GM21367 (cell line): ENCODE measurements at regions not wholly inside any gene's neighbourhood (a gene's known extent, or its start where the extent isn't known, plus 50 kb on each side); places are given as distances from the start of the nearest gene placed in this dataset.

Experiments used
- ATAC-seq: cut with Tn5 transposase; IDR thresholded peaks from one replicate; pipeline ENCODE4 v1.9.1; 2021; ENCODE audit not compliant: unreplicated experiment

- ATAC-seq = no peak
Observed at GRCh38 chr3:10555263-10555662, 49.9 kb upstream of the ATP2B2 start.

GRCh38 chr3:10556312-10556711 lies 50.9 kb upstream of the ATP2B2 start:
- no peak for ATAC-seq

- no peak for ATAC-seq
Observed at GRCh38 chr3:10557250-10557649, 51.9 kb upstream of the ATP2B2 start.

- no peak for ATAC-seq
Observed at GRCh38 chr3:10557781-10558373, 52.5 kb upstream of the ATP2B2 start.

DNA sequence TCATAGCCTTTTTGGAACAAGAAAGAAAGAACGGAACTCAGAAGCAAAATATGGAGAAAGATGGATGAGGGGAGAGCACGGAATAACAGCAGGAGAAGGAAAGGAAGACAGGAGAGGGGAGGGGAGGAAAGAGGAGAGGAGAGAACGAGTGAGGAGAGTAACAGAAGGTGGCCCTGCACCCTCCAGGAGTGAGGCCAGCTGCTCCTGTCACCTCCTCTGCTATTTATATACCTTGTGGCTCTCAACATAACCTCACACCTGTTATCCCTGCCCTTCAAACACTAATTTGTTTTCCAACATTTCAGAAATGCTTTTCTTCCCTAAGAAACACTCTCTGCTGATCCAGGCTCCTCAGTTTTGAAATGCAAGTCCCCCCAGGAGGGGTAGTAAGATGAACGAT lies 53.4 kb upstream of the ATP2B2 start:
- no peak for ATAC-seq

DNA sequence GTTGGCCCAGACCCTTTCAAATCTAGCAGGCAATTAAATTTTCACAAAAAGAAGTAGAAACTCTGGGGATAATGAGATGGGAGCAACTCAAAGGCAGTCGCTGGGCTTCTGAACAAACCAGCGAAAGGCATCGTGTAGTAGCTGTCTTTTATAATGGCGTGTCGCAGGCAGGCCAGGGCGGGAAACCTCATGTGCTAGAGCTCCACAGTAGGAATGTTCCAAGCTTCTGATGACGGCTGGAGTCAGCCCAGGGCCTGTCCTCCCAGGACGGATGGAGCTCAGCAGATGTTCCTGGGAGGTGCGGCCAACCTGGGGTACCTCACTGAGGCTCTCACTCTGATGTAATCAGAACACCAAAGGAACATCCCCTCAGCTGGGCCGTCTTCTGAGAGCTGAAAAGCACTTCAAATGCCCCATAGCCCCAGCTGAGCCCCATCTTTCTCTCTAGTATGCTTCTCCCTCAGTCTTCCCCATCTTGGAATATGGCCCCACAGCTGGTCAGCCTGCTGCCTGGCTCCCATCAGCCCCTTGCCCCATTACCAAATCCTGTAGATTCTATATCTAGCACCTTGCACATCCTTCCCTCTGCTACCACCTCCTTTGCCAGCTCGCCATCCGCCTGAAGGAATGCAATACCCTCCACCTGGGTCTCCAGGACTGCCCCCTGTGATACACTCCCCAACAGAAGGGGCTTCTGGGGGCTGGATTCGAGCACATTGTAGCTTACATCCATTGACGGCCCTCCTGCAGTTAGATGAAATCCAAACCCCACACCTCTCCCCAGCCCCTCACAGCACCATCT lies 54.9 kb upstream of the ATP2B2 start:
- ATAC-seq = no peak

- no peak for ATAC-seq
Observed at GRCh38 chr3:10561162-10561945, 56.0 kb upstream of the ATP2B2 start.

DNA sequence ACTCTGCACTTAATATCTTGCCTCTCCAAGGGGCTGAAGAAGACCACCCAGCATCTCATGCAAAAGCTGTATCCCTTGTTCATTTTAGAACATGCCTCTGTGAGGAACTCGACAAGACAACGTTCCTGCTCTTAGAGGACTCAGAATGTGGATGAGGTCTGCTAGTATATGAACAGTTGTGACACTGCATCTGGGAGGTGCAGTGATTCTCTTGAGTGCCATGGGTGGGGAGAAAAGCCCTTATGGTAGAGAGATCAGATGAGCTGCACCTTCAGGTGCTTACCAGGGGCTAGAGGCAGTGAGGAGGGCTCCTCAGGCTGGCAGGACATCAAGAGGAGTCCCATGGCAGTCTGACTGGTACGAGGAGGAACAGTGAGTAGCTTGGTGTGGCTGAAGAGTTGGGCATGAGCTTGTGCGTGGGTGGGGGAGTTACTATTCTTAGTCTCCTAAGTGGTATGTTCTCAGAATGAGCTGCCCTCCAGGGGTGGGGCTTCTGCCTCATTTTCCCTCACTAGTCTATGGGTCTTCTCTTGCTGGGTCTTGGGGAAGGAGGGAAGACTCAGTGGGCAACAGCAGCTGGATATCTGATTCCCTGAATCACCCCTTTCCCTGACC lies 56.7 kb upstream of the ATP2B2 start:
- no peak for ATAC-seq

DNA sequence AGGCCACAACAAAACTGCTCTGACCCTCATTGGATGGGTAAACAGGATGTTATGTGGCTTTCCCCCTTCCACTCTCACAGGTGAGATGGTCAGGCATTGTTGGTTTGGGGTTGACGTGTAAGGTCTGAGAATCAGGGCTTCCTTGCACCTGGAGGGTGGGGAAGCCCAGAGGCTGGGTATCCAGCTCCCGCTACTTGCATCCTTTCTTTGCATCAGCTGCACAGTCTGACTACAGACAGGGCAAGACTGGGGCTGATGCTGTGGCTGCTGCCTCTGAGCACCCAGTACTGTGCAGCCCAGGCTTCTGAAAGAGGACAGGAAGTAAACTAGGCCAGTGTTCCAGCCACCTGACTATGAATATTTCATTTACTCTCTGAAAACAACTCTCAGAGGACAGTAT lies 58.0 kb upstream of the ATP2B2 start:
- ATAC-seq = peak; percentile 39

- ATAC-seq = no peak
Observed at GRCh38 chr3:10565814-10566213, 60.4 kb upstream of the ATP2B2 start.

DNA sequence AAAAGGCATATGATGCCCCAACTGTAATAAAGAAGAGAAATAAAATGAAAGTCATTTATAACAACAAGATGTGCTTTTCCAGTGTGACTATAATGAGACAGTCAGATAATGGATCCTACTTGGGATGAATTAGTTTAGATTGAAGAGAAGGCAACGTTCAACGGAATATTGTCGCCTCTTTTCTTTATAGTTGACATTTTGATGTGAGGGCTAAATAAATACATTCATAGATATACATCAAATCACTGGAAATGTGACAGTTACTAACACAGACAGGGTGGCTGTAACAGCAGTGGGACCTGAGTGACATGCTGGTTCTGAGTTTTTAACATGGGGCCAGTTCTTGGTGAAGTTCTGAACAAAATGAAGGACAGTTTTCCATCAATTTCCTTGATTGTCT lies 61.1 kb upstream of the ATP2B2 start:
- no peak for ATAC-seq

DNA sequence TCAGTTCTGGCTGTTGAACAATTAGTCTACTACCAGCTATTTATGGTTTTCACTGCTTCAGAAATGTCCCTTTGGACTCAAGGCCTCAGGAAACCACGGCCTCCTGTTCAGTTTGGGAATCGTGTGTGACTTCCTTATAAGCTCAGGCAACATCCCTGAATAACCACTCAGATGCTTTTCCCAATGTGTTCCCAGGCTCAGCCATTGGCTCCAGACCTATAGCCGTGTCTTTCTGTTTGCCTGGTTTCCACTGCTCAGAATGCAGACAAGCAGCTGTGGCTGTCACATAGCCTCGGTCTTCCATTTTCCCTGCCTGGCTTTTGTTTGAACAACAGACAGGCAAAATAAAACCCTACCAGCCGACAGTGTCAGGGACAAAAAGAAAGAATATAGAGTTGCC lies 63.2 kb upstream of the ATP2B2 start:
- ATAC-seq = no peak

GRCh38 chr3:10570196-10570946 lies 65.0 kb upstream of the ATP2B2 start:
- no peak for ATAC-seq

- ATAC-seq = no peak
Observed at GRCh38 chr3:10574101-10574620, 68.8 kb upstream of the ATP2B2 start.

DNA sequence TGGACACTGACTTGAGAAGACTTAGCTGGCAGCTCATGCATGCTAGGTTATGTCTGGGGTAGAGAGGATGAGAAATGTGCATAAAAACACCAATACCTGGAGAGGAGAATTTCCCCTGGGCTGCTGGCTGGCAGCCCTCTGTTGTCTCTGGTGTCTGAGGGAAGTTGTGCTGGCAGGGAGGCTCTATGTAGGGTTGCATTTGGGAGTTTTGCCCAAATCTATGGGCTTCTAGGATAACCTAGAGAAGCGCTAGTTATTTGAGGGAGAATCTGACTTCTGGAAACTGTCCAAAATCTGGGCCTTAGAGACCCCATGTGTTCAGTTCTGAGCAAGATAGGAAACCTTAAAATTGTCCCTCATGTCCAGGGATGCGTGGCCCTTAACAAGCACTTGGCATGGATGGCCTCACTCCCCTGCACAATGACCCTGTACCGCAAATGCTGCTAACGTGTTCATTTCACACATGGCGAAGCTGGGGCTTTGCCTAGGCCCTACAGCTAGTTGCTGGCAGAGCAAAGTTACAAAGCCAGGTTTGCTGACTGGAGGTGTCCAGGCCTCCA lies 70.3 kb upstream of the ATP2B2 start:
- no peak for ATAC-seq

GRCh38 chr3:10577486-10577885 lies 72.1 kb upstream of the ATP2B2 start:
- no peak for ATAC-seq

DNA sequence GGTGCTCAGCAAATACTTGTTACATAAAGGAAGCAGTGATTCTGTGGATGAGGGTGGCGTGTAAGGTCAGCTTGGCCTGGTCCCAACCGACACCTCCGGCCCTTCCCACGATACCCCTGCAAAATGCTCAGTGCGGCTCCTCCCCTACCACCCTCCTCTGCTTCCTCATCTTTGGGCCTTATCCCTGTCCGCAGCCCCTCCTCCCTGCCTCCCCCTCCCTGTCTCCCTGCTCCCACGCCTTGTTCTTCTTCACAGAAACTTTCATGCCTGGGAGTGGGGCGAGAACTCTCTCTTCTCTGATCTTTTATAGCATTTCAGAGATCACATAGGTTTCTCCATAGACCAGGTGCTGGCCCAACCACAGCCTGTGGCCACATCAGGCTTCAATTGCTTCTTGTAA lies 75.0 kb upstream of the ATP2B2 start:
- no peak for ATAC-seq

- ATAC-seq = no peak
Observed at GRCh38 chr3:10581251-10581650, 75.9 kb upstream of the ATP2B2 start.

DNA sequence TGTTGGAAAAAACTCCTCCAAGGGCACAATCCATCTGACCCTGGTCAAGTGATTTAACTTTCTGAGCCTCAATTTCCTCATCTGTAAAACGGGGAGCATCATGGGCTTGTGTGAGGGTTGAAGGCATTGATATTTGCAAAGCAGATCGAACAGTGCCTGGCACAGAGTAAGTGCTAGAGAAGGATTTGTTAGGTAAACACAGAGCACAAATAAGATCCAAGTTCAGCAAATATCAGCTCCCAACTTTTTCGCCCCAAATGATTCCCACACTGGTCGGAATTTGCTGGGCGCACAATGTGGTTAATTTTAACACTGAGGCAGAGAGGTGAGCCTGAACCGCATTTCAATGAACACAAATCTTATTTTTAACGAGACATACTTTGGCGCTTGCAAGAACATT lies 76.3 kb upstream of the ATP2B2 start:
- no peak for ATAC-seq

DNA sequence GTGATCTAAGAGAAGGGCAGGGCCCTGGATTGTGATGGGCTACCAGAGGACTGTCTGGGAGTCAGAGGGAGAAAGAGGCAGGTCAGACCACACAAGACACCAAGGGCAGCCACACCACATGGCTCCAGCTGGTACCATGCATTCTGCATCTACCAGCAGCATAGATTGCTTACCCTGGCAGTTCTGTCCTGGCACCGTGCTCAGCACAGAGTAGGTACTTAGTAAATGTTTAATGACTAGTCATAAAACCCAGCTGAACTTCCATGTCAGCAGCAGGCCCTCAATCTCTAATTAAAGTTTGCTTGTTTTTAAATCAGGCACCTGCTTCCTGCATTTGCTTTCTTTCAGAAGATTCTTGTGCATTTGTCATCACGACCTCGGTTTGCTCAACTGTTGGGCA lies 77.3 kb upstream of the ATP2B2 start:
- ATAC-seq = no peak
